Neural cell (in vitro differentiated cells): ENCODE measurements at regions not wholly inside any gene's neighbourhood (a gene's known extent, or its start where the extent isn't known, plus 50 kb on each side); places are given as distances from the start of the nearest gene placed in this dataset.

Experiments used
- H2AFZ ChIP-seq: fragments of 200-600, 300-800 bp; sonication (generic), shearing (Covaris generic); 2 replicates; pipeline ENCODE4 v1.6.0; 2014; ENCODE audit warnings: low read depth, mild to moderate bottlenecking, antibody characterized with exemption, low read length, moderate library complexity
- H3F3A ChIP-seq: fragments of 200-600 bp; shearing (Covaris generic); 2 replicates; pipeline ENCODE4 v1.6.1; 2016; ENCODE audit warnings: mild to moderate bottlenecking, moderate library complexity, mixed read lengths, antibody characterized with exemption, low read length; ENCODE audit not compliant: insufficient read depth, poor library complexity, severe bottlenecking
- H3K27ac ChIP-seq: fragments of 200-600, 300-800 bp; sonication (generic), shearing (Covaris generic); 2 replicates; pipeline ENCODE4 v1.5.1; 2014; ENCODE audit warnings: mild to moderate bottlenecking, low read length, moderate library complexity
- H3K27me3 ChIP-seq: fragments of 300-800, 200-600 bp; sonication (generic), shearing (Covaris generic); 2 replicates; pipeline ENCODE4 v1.6.0; 2014; ENCODE audit warnings: mild to moderate bottlenecking, low read depth, low read length, moderate library complexity; ENCODE audit not compliant: insufficient read depth
- H3K36me3 ChIP-seq: fragments of 300-800, 200-600 bp; sonication (generic), shearing (Covaris generic); 2 replicates; pipeline ENCODE4 v1.5.1; 2014; ENCODE audit warnings: mild to moderate bottlenecking, antibody characterized with exemption, low read length, moderate library complexity; ENCODE audit not compliant: insufficient read depth
- H3K4me2 ChIP-seq: fragments of 300-800, 200-600 bp; sonication (generic), shearing (Covaris generic); 2 replicates; pipeline ENCODE4 v1.6.0; 2014; ENCODE audit warnings: mild to moderate bottlenecking, low read length
- H3K4me3 ChIP-seq: fragments of 300-800, 200-600 bp; sonication (generic), shearing (Covaris generic); 2 replicates; pipeline ENCODE4 v1.5.1; 2014; ENCODE audit warnings: mild to moderate bottlenecking, low read length, moderate library complexity
- H3K79me2 ChIP-seq: fragments of 200-600 bp; shearing (Covaris generic); replicated peaks from 2 replicates; pipeline ENCODE4 v1.6.0; 2014; ENCODE audit warnings: mild to moderate bottlenecking, low read length, moderate library complexity; ENCODE audit not compliant: insufficient read depth
- H3K9ac ChIP-seq: fragments of 300-800, 200-600 bp; sonication (generic), shearing (Covaris generic); 2 replicates; pipeline ENCODE4 v1.6.1; 2016; ENCODE audit warnings: mild to moderate bottlenecking, low read length, mixed read lengths
- H3K9me2 ChIP-seq: fragments of 200-600 bp; shearing (Covaris generic); 2 replicates; pipeline ENCODE4 v1.6.1; 2016; ENCODE audit warnings: mild to moderate bottlenecking, low read length, mixed read lengths; ENCODE audit not compliant: insufficient read depth
- H3K9me3 ChIP-seq: fragments of 200-600, 300-800 bp; sonication (generic), shearing (Covaris generic); 2 replicates; pipeline ENCODE4 v1.6.1; 2016; ENCODE audit warnings: mild to moderate bottlenecking, mixed run types, low read length, moderate library complexity, mixed read lengths
- H4K20me1 ChIP-seq: fragments of 200-600 bp; shearing (Covaris generic); 2 replicates; pipeline ENCODE4 v1.6.1; 2016; ENCODE audit warnings: mild to moderate bottlenecking, mixed run types; ENCODE audit not compliant: insufficient read depth
- EP300 ChIP-seq: fragments of 450-650 bp; conservative IDR thresholded peaks from 2 replicates; pipeline ENCODE4 v1.6.1; 2014; ENCODE audit warnings: antibody characterized with exemption, mild to moderate bottlenecking, moderate library complexity; ENCODE audit not compliant: poor library complexity, severe bottlenecking
- EZH2 ChIP-seq: fragments of 200-600, 300-800 bp; shearing (Covaris generic), sonication (generic); IDR thresholded peaks from 2 replicates; pipeline ENCODE4 v1.6.1; 2014; ENCODE audit warnings: antibody characterized with exemption, low read length, borderline replicate concordance, mild to moderate bottlenecking; ENCODE audit not compliant: insufficient read depth, poor library complexity, severe bottlenecking
- MXI1 ChIP-seq: fragments of 450-650 bp; conservative IDR thresholded peaks from 2 replicates; pipeline ENCODE4 v1.6.1; 2014; ENCODE audit warnings: antibody characterized with exemption, mild to moderate bottlenecking; ENCODE audit not compliant: poor library complexity, severe bottlenecking
- POLR2AphosphoS5 ChIP-seq: IDR thresholded peaks from 2 replicates; pipeline ENCODE4 v1.6.1; 2012
- RAD21 ChIP-seq: fragments of 450-650 bp; conservative IDR thresholded peaks from 2 replicates; pipeline ENCODE4 v1.6.1; 2014; ENCODE audit warnings: antibody characterized with exemption, mild to moderate bottlenecking, moderate library complexity
- SMC3 ChIP-seq: fragments of 450-650 bp; conservative IDR thresholded peaks from 2 replicates; pipeline ENCODE4 v1.6.1; 2014; ENCODE audit warnings: antibody characterized with exemption, mild to moderate bottlenecking, moderate library complexity; ENCODE audit not compliant: poor library complexity
- TAF1 ChIP-seq: IDR thresholded peaks from 2 replicates; pipeline ENCODE4 v1.6.1; 2012; ENCODE audit warnings: low read depth
- TF ChIP-seq, protein P1 (sequence below): IDR thresholded peaks from 2 replicates; pipeline ENCODE4 v1.6.1; 2012; ENCODE audit warnings: borderline replicate concordance
- TF ChIP-seq, protein P2 (sequence below): fragments of 450-650 bp; IDR thresholded peaks from 2 replicates; pipeline ENCODE4 v1.5.1; 2014; ENCODE audit warnings: antibody characterized with exemption, mild to moderate bottlenecking, moderate library complexity; ENCODE audit not compliant: poor library complexity, severe bottlenecking

DNA sequence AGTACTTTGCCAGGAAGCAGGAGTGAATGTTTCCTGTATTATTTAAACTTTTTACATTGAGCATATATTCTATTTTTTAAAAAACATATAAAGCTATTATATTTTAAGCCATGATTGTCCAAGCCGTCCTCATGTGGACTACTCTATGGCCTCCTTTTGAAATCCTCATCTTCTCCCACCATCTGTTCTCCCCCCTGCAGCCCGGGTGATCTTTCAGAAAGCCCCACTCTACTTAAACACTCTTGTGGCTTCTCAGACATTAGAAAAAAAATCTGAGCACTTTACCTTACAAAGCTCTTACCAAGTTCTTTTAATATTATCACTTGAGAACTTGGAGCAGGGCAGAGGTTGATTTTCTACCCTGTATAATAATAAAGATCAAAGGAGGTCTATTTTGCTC is 95.4 kb downstream of the CAVIN4 start:
- TF ChIP-seq, protein P1, sequence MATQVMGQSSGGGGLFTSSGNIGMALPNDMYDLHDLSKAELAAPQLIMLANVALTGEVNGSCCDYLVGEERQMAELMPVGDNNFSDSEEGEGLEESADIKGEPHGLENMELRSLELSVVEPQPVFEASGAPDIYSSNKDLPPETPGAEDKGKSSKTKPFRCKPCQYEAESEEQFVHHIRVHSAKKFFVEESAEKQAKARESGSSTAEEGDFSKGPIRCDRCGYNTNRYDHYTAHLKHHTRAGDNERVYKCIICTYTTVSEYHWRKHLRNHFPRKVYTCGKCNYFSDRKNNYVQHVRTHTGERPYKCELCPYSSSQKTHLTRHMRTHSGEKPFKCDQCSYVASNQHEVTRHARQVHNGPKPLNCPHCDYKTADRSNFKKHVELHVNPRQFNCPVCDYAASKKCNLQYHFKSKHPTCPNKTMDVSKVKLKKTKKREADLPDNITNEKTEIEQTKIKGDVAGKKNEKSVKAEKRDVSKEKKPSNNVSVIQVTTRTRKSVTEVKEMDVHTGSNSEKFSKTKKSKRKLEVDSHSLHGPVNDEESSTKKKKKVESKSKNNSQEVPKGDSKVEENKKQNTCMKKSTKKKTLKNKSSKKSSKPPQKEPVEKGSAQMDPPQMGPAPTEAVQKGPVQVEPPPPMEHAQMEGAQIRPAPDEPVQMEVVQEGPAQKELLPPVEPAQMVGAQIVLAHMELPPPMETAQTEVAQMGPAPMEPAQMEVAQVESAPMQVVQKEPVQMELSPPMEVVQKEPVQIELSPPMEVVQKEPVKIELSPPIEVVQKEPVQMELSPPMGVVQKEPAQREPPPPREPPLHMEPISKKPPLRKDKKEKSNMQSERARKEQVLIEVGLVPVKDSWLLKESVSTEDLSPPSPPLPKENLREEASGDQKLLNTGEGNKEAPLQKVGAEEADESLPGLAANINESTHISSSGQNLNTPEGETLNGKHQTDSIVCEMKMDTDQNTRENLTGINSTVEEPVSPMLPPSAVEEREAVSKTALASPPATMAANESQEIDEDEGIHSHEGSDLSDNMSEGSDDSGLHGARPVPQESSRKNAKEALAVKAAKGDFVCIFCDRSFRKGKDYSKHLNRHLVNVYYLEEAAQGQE: no peak
- TF ChIP-seq POLR2AphosphoS5: no peak
- TF ChIP-seq TAF1: no peak
- TF ChIP-seq SMC3: no peak
- TF ChIP-seq, protein P2, sequence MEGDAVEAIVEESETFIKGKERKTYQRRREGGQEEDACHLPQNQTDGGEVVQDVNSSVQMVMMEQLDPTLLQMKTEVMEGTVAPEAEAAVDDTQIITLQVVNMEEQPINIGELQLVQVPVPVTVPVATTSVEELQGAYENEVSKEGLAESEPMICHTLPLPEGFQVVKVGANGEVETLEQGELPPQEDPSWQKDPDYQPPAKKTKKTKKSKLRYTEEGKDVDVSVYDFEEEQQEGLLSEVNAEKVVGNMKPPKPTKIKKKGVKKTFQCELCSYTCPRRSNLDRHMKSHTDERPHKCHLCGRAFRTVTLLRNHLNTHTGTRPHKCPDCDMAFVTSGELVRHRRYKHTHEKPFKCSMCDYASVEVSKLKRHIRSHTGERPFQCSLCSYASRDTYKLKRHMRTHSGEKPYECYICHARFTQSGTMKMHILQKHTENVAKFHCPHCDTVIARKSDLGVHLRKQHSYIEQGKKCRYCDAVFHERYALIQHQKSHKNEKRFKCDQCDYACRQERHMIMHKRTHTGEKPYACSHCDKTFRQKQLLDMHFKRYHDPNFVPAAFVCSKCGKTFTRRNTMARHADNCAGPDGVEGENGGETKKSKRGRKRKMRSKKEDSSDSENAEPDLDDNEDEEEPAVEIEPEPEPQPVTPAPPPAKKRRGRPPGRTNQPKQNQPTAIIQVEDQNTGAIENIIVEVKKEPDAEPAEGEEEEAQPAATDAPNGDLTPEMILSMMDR: no peak
- TF ChIP-seq EP300: no peak
- TF ChIP-seq MXI1: no peak
- no peak for TF ChIP-seq EZH2
- TF ChIP-seq RAD21: no peak
- Histone ChIP-seq H3K9me3 (no peaks in the 10 kb centered on the region), H3K9me2 (no peaks in the 10 kb centered on the region), H2AFZ (no peak overlapping the region), H3K9ac (no peak overlapping the region), H3K4me2 (no peak overlapping the region), H3K4me3 (no peak overlapping the region), H3K79me2 (no peaks in the 10 kb centered on the region), H3K27me3 (no peaks in the 10 kb centered on the region), H3K36me3 (no peaks in the 10 kb centered on the region), H3F3A (no peaks in the 10 kb centered on the region), H3K27ac (no peak overlapping the region), H4K20me1 (no peaks in the 10 kb centered on the region)

DNA sequence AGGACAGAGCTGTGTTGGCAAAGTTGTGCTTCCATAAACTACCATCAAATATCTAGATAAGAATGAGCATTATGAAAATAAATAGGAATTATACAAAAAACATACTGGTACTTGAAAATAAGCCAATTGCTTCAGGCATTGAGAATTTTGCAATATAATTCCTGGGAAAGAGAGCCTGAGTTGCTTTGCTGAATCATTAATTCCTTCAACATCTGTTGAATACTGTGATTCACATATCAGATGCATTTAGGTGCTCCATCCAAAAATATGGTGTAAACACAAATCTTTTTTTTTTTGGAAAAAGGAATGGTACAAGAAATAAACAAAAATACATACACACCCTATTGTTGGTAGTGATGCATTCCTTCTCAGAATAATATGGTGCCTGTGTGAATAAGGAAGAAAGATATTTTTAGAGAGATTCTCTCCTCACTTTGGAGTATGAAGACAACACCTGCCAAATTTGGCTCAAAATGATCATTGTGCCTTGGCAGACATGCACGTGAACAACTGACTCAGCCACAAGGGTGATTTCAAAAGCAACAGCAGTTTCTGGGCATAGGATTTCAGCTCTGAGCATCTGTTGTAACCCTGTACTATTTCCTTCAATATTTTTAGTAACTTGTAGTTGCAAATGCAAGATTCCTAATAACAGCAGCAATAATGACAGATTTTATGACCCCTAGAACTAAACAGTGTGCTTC is 96.7 kb downstream of the CAVIN4 start:
- no peak overlapping the region for H3K9ac ChIP-seq
- no peaks in the 10 kb centered on the region for H3K27me3 ChIP-seq
- no peak overlapping the region for H3K4me3 ChIP-seq
- no peaks in the 10 kb centered on the region for H3K36me3 ChIP-seq
- H2AFZ ChIP-seq: no peak overlapping the region
- TF ChIP-seq, protein P2: no peak
- TF ChIP-seq SMC3: no peak
- TF ChIP-seq TAF1: no peak
- TF ChIP-seq POLR2AphosphoS5: no peak
- TF ChIP-seq, protein P1: no peak
- no peak for TF ChIP-seq RAD21
- TF ChIP-seq EP300: no peak
- no peak for TF ChIP-seq MXI1
- H3K79me2 ChIP-seq: no peaks in the 10 kb centered on the region
- no peaks in the 10 kb centered on the region for H3K9me3 ChIP-seq
- H3K27ac ChIP-seq: no peak overlapping the region
- no peaks in the 10 kb centered on the region for H4K20me1 ChIP-seq
- no peak overlapping the region for H3K4me2 ChIP-seq
- H3K9me2 ChIP-seq: no peaks in the 10 kb centered on the region
- no peaks in the 10 kb centered on the region for H3F3A ChIP-seq
